B cell (primary cell): ENCODE measurements at regions not wholly inside any gene's neighbourhood (a gene's known extent, or its start where the extent isn't known, plus 50 kb on each side); places are given as distances from the start of the nearest gene placed in this dataset.

Experiments
- ATAC-seq: fragments of 200-7000 bp; cut with Tn5 transposase; one replicate; pipeline ENCODE4 v1.10.0; 2021; ENCODE audit warnings: low read depth, mild to moderate bottlenecking, moderate number of reproducible peaks, moderate library complexity
- CTCF ChIA-PET: fragments of 350-600 bp; sonication (Branson Sonifier 250); formaldehyde crosslinking; loops from one replicate; lab custom pipeline; 2021; ENCODE audit warnings: antibody characterized with exemption, inconsistent platforms; lab: Charles Lee
- POLR2A ChIA-PET: fragments of 350-600 bp; sonication (Branson Sonifier 250); formaldehyde crosslinking; loops from one replicate; lab custom pipeline; 2021; ENCODE audit warnings: antibody characterized with exemption; lab: Charles Lee
- DNase-seq: peaks from one replicate; pipeline ENCODE4 v3.0.0; 2013
- H2AFZ ChIP-seq: 2 replicates; pipeline ENCODE4 v1.6.1; 2012; ENCODE audit warnings: mild to moderate bottlenecking, low read depth, low read length; ENCODE audit not compliant: insufficient read depth, poor library complexity, severe bottlenecking
- H3K27ac ChIP-seq, 2 donors: 1 replicate in 1 of 2; 2 replicates in 1 of 2; pipeline ENCODE4 v1.5.1; 2012 to 2013; ENCODE audit warnings: low read length in 2 of 2, mild to moderate bottlenecking in 2 of 2, moderate library complexity in 1 of 2
- H3K27me3 ChIP-seq, 4 experiments: fragments of 200-600 bp in 1 of 4; sonication (generic) in 1 of 4; replicated peaks in 1 of 4; 1 replicate in 2 of 4; 2 replicates in 2 of 4; pipeline versions ENCODE4 v1.6.1 to v1.7.0; 2013 to 2016; ENCODE audit warnings: low read length in 3 of 4, mild to moderate bottlenecking in 2 of 4, mixed read lengths in 1 of 4, moderate library complexity in 1 of 4; ENCODE audit not compliant: insufficient read depth in 4 of 4, control insufficient read depth in 3 of 4; ENCODE audit errors: control extremely low read depth in 1 of 4
- H3K36me3 ChIP-seq, 2 experiments: replicated peaks in 1 of 2; 1 replicate in 1 of 2; 2 replicates in 1 of 2; pipeline versions ENCODE4 v1.6.1 to v1.7.1; 2013; ENCODE audit warnings: low read length in 1 of 2; ENCODE audit not compliant: insufficient read depth in 2 of 2, control insufficient read depth in 1 of 2; ENCODE audit errors: control extremely low read depth in 1 of 2, extremely low read depth in 1 of 2
- H3K4me1 ChIP-seq, 2 donors: fragments of 200-600 bp in 1 of 2; sonication (generic) in 1 of 2; 1 replicate in 1 of 2; 2 replicates in 1 of 2; pipeline versions ENCODE4 v1.5.1 to v1.6.1; 2013 to 2017; ENCODE audit warnings: low read length in 2 of 2; ENCODE audit not compliant: control insufficient read depth in 2 of 2, insufficient read depth in 2 of 2
- H3K4me2 ChIP-seq: replicated peaks from 2 replicates; pipeline ENCODE3; 2012; ENCODE audit warnings: mild to moderate bottlenecking, low read depth, low read length; ENCODE audit not compliant: poor library complexity, severe bottlenecking
- H3K4me3 ChIP-seq, 5 experiments: fragments of 200-600 bp in 1 of 5; sonication (generic) in 1 of 5; 1 replicate in 3 of 5; 2 replicates in 2 of 5; pipeline versions ENCODE4 v1.5.1 to v1.7.0; 2011 to 2016; ENCODE audit warnings: low read length in 4 of 5, mild to moderate bottlenecking in 4 of 5, low read depth in 2 of 5, control low read depth in 1 of 5, moderate library complexity in 1 of 5; ENCODE audit not compliant: insufficient read depth in 1 of 5; ENCODE audit errors: control extremely low read depth in 1 of 5, extremely low read depth in 1 of 5
- H3K79me2 ChIP-seq: fragments of 200-600 bp; sonication (generic); one replicate; pipeline ENCODE4 v1.6.0; 2016; ENCODE audit warnings: low read length; ENCODE audit not compliant: control insufficient read depth, insufficient read depth
- H3K9ac ChIP-seq: fragments of 200-600 bp; sonication (generic); 2 replicates; pipeline ENCODE4 v1.6.1; 2017; ENCODE audit warnings: mild to moderate bottlenecking, low read length, moderate library complexity
- H3K9me3 ChIP-seq, 3 donors: one replicate each; pipeline versions ENCODE4 v1.6.1 to v1.7.1; 2013; ENCODE audit warnings: low read length in 2 of 3; ENCODE audit not compliant: control insufficient read depth in 2 of 3, insufficient read depth in 1 of 3; ENCODE audit errors: control extremely low read depth in 1 of 3
- H4K20me1 ChIP-seq: 2 replicates; pipeline ENCODE4 v1.6.0; 2012; ENCODE audit warnings: mild to moderate bottlenecking, low read length; ENCODE audit not compliant: insufficient read depth, control insufficient read depth, poor library complexity, severe bottlenecking
- H3K27ac Mint-ChIP-seq: one replicate; pipeline ENCODE4 v1.8.0; 2021; ENCODE audit warnings: mixed read lengths
- H3K27me3 Mint-ChIP-seq: one replicate; pipeline ENCODE4 v1.8.0; 2021; ENCODE audit warnings: mixed read lengths
- H3K4me1 Mint-ChIP-seq: one replicate; pipeline ENCODE4 v1.8.0; 2021; ENCODE audit warnings: mixed read lengths
- H3K4me3 Mint-ChIP-seq: one replicate; pipeline ENCODE4 v1.8.0; 2021; ENCODE audit warnings: mixed read lengths
- H3K9me3 Mint-ChIP-seq: one replicate; pipeline ENCODE4 v1.8.0; 2022; ENCODE audit warnings: mixed read lengths; ENCODE audit not compliant: insufficient read depth
- CTCF ChIP-seq: fragments of 200-600 bp; IDR thresholded peaks from one replicate; pipeline ENCODE4 v1.8.0; 2022; ENCODE audit warnings: antibody characterized with exemption, mild to moderate bottlenecking
- EZH2 ChIP-seq: IDR thresholded peaks from 2 replicates; pipeline ENCODE4 v1.6.1; 2012; ENCODE audit warnings: borderline replicate concordance, low read depth, mild to moderate bottlenecking, moderate library complexity, low read length; ENCODE audit not compliant: insufficient read depth, poor library complexity, severe bottlenecking
- WGBS: methylation state at CpG from one replicate; pipeline ENCODE4 v1.1.5; 2013; ENCODE audit warnings: missing lambda C conversion rate; ENCODE audit not compliant: insufficient coverage; 5-methylcytosine and 5-hydroxymethylcytosine counted together
- intact Hi-C: fragments of 100-400 bp; cut with micrococcal nuclease; formaldehyde crosslinking; loops from one replicate; pipeline ENCODE4 v1.10.0; 2022

DNA sequence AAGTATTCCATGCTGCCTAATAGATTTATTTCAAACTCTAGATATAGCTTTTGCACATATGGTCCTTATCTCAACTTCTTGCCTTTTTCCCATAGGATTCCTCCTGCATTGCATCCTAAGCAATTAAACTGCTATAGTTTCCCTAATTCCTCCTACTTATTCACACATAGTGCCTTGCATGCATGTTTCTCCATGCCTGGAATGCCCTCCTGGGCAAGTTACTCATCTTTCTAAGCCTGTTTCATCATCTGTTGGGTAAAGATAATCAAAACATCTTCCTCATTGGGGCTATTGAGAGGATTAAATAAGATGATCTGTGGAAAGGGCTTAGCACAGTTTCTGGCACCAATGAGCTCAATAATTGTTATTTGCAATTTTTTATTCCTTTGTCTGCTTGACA lies 726.5 kb downstream of the SLC4A3 start:
- DNase-seq (no peak), ATAC-seq (no peak)
- no peaks in the 10 kb centered on the region for H3K27me3 ChIP-seq
- no peak overlapping the region for H3K4me3 Mint-ChIP-seq
- H3K4me1 Mint-ChIP-seq, result no peaks in the 10 kb centered on the region
- H3K9ac ChIP-seq, result no peak overlapping the region
- TF ChIP-seq EZH2 (no peak), CTCF (no peak)
- no peaks in the 10 kb centered on the region for H3K79me2 ChIP-seq
- peaks cover 2% of the 10 kb centered on the region for H3K9me3 Mint-ChIP-seq
- no peak overlapping the region for H3K4me2 ChIP-seq
- no peak overlapping the region for H3K27ac ChIP-seq
- H2AFZ ChIP-seq, result no peak overlapping the region
- no peaks in the 10 kb centered on the region for H3K4me1 ChIP-seq
- intact Hi-C loops, result no loop called here
- H3K27me3 Mint-ChIP-seq, result no peaks in the 10 kb centered on the region
- no peak overlapping the region for H3K27ac Mint-ChIP-seq
- ChIA-PET POLR2A (no interaction called here), CTCF (no interaction called here)
- H3K9me3 ChIP-seq, result no peaks in the 10 kb centered on the region
- no peaks in the 10 kb centered on the region for H3K36me3 ChIP-seq
- no peaks in the 10 kb centered on the region for H4K20me1 ChIP-seq
- no peak overlapping the region for H3K4me3 ChIP-seq

DNA sequence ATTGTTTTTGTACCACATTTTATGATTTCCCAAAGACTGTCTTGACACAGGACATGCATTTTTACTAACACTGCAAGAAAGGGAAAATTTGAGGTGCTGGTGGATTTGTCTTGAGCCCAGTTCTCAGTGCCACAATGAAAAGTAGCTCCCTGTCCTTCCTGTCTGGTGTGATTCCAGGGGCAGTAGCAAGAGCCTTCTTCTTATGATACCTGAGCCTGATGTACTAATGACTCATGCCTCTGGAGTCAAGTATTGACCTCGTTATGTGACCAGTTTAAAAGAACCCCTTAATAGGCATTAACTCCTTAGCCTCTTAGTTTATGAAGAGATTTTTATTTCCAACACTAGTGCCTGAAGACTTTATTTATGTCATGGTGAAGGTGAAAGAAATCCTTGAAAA lies 728.6 kb downstream of the SLC4A3 start:
- no peak for DNase-seq
- CTCF ChIA-PET, result no interaction called here
- H3K4me2 ChIP-seq, result no peak overlapping the region

More for the DNA sequence above, 728.6 kb downstream of the SLC4A3 start:
- Mint-ChIP-seq H3K4me3 (no peak overlapping the region), H3K27me3 (no peaks in the 10 kb centered on the region), H3K4me1 (no peaks in the 10 kb centered on the region), H3K27ac (no peak overlapping the region), H3K9me3 (peaks cover 2% of the 10 kb centered on the region)
- no peak overlapping the region for H2AFZ ChIP-seq
- no peak overlapping the region for H3K27ac ChIP-seq
- H3K4me1 ChIP-seq, result no peaks in the 10 kb centered on the region
- H3K9me3 ChIP-seq, result no peaks in the 10 kb centered on the region
- H3K4me3 ChIP-seq, result no peak overlapping the region
- H3K27me3 ChIP-seq, result no peaks in the 10 kb centered on the region
- WGBS, result no CpG with 5 or more reads among the region's 1 CpG
- intact Hi-C loops, result no loop called here
- POLR2A ChIA-PET, result no interaction called here
- no peaks in the 10 kb centered on the region for H3K79me2 ChIP-seq
- no peak for TF ChIP-seq CTCF
- no peak for TF ChIP-seq EZH2
- H3K36me3 ChIP-seq, result no peaks in the 10 kb centered on the region
- H3K9ac ChIP-seq, result no peak overlapping the region
- no peaks in the 10 kb centered on the region for H4K20me1 ChIP-seq
- no peak for ATAC-seq
